Activated naive CD4-positive, alpha-beta T cell treated with anti-CD3 and anti-CD28 coated beads for 36 hours (primary cell): ENCODE measurements at regions not wholly inside any gene's neighbourhood (a gene's known extent, or its start where the extent isn't known, plus 50 kb on each side); places are given as distances from the start of the nearest gene placed in this dataset.
A peak's percentile ranks its signal among the peaks of the same experiment; 100 is the strongest.

Experiments used
- CTCF ChIA-PET: fragments of 350-600 bp; sonication (Branson Sonifier 250); formaldehyde crosslinking; loops from one replicate; lab custom pipeline; 2021; ENCODE audit warnings: antibody characterized with exemption; lab: Charles Lee
- DNase-seq: peaks from one replicate; pipeline ENCODE4 v3.0.0-alpha.2; 2020
- H3K27ac Mint-ChIP-seq: one replicate; pipeline ENCODE4 v1.8.0; 2021; ENCODE audit warnings: mild to moderate bottlenecking, mixed read lengths
- H3K27me3 Mint-ChIP-seq: one replicate; pipeline ENCODE4 v1.8.0; 2021; ENCODE audit warnings: low read depth, mixed read lengths
- H3K36me3 Mint-ChIP-seq: one replicate; pipeline ENCODE4 v1.8.0; 2021; ENCODE audit warnings: low read depth, mixed read lengths
- H3K4me1 Mint-ChIP-seq: one replicate; pipeline ENCODE4 v1.8.0; 2021; ENCODE audit warnings: low read depth, mixed read lengths
- H3K4me3 Mint-ChIP-seq: one replicate; pipeline ENCODE4 v1.8.0; 2021; ENCODE audit warnings: mild to moderate bottlenecking, moderate library complexity, mixed read lengths
- H3K9me3 Mint-ChIP-seq: one replicate; pipeline ENCODE4 v1.8.0; 2021; ENCODE audit warnings: mixed read lengths
- intact Hi-C: fragments of 100-400 bp; cut with micrococcal nuclease; formaldehyde crosslinking; loops from one replicate; pipeline ENCODE4 v1.15.1; 2023

- Mint-ChIP-seq H3K36me3 (no peaks in the 10 kb centered on the region), H3K27me3 (no peaks in the 10 kb centered on the region), H3K4me3 (no peak overlapping the region), H3K27ac (no peak overlapping the region), H3K4me1 (peaks cover 69% of the 10 kb centered on the region), H3K9me3 (no peaks in the 10 kb centered on the region)
- CTCF ChIA-PET = interaction anchor here (1.0 to 9.0 kb wide), 3 partner anchors 32 to 54 kb away, joined by 3 to 72 read pairs (median 4); no protein-coding TSS in a partner anchor
- intact Hi-C loops = loop anchor here (10.0 kb wide), 1 partner anchor 462 kb away; no protein-coding TSS in a partner anchor
- no peak for DNase-seq
These were observed 69.2 kb upstream of the DUSP22 start for GRCh38 chr6:223136-223535.

- H3K9me3 Mint-ChIP-seq = no peaks in the 10 kb centered on the region
- H3K27me3 Mint-ChIP-seq = no peaks in the 10 kb centered on the region
- intact Hi-C loops = loop anchor here (2.0 to 10.0 kb wide), 5 partner anchors 115 to 487 kb away; no protein-coding TSS in a partner anchor
- DNase-seq = peak; percentile 65
- CTCF ChIA-PET = interaction anchor here (4.9 to 9.0 kb wide), 2 partner anchors 8 to 33 kb away, joined by 25 to 72 read pairs; no protein-coding TSS in a partner anchor
- no peak overlapping the region for H3K27ac Mint-ChIP-seq
- H3K4me1 Mint-ChIP-seq = peaks cover 69% of the 10 kb centered on the region
- H3K36me3 Mint-ChIP-seq = no peaks in the 10 kb centered on the region
- H3K4me3 Mint-ChIP-seq = no peak overlapping the region
These were observed 68.5 kb upstream of the DUSP22 start for GRCh38 chr6:223763-224162.

GRCh38 chr6:224350-224749, 67.9 kb upstream of the DUSP22 start:
- Mint-ChIP-seq H3K27me3 (no peaks in the 10 kb centered on the region), H3K4me1 (peaks cover 70% of the 10 kb centered on the region), H3K36me3 (no peaks in the 10 kb centered on the region), H3K4me3 (no peak overlapping the region), H3K9me3 (no peaks in the 10 kb centered on the region), H3K27ac (peak overlapping the region; percentile 95)
- DNase-seq = no peak
- intact Hi-C loops = loop anchor here (2.0 to 10.0 kb wide), 5 partner anchors 114 to 486 kb away; no protein-coding TSS in a partner anchor
- CTCF ChIA-PET = interaction anchor here (0.8 to 9.0 kb wide), 4 partner anchors 8 to 61 kb away, joined by 3 to 72 read pairs (median 18); no protein-coding TSS in a partner anchor

DNA sequence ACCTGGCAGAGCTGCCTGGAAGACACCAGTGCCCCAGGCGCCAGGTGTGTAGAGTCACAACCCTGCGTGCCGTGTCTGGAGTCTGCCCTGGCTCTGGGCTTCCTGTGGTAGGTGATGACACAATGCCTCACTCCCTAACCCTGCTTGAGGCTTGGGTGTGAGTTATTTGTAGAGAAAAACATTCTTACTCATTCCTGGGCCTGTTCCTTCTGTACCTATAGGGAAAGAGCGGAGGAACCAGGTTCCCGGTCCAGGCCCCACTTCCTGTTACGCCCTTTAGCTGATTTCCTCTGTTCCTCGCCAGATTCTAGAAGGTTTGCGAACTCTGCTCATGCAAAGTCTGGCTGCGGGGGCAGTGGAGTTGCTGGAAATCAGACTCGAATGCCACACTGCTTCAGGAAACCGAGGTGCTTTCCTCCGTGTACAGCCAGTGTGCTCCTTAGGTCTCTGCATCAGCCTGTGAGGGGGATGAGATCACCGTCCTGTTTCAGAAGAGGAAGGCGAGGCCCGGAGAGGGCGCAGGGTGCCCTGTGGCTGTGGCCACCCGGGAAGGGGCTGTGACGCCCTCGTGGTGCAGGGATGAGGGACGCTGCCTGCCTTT, 67.1 kb upstream of the DUSP22 start:
- Mint-ChIP-seq H3K4me3 (peak overlapping the region; percentile 53), H3K27me3 (no peaks in the 10 kb centered on the region), H3K36me3 (no peaks in the 10 kb centered on the region), H3K9me3 (no peaks in the 10 kb centered on the region), H3K4me1 (peaks cover 69% of the 10 kb centered on the region), H3K27ac (peak overlapping the region; percentile 95)
- DNase-seq = peak; percentile 94
- CTCF ChIA-PET = interaction anchor here (0.8 to 9.0 kb wide), 8 partner anchors 9 to 166 kb away, joined by 3 to 72 read pairs (median 8); partner anchors contain the start of gene IRF4
- intact Hi-C loops = loop anchor here (1.0 to 10.0 kb wide), 14 partner anchors 10 to 486 kb away; no protein-coding TSS in a partner anchor

GRCh38 chr6:225907-226306, 66.4 kb upstream of the DUSP22 start:
- Mint-ChIP-seq H3K4me1 (peaks cover 68% of the 10 kb centered on the region), H3K27ac (peak overlapping the region; percentile 95), H3K36me3 (no peaks in the 10 kb centered on the region), H3K9me3 (no peaks in the 10 kb centered on the region), H3K4me3 (peak overlapping the region; percentile 53), H3K27me3 (no peaks in the 10 kb centered on the region)
- no peak for DNase-seq
- intact Hi-C loops = loop anchor here (1.0 to 10.0 kb wide), 14 partner anchors 10 to 485 kb away; no protein-coding TSS in a partner anchor
- CTCF ChIA-PET = interaction anchor here (1.0 to 9.0 kb wide), 8 partner anchors 10 to 365 kb away, joined by 4 to 72 read pairs (median 8); partner anchors contain the start of gene IRF4

DNA sequence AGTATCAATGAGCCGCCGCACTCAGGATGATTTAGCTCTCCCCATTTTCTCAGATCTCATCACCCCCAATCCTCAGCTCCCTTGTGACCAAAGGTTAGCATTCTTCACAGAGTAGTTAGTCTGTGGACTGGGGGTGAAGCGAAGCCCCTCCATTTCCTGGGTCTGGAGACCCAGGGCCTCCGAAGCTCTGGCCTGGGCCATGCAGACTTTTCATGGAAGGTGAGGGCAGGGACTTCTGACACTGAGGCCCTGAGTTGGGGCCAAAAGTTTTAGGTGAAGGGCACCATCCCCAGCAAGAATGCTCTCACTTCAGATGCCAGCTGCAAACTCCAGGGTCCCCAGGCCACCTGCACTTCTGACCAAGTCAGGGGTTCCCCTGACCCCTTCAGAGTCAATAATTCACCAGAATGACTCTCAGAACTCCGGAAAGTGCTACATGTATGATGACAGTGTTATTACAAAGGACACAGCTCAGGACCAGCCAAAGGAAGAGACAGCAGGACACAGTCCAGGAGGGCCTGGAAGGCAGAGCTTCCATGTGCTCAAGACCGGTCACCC, 65.7 kb upstream of the DUSP22 start:
- no peak for DNase-seq
- Mint-ChIP-seq H3K9me3 (no peaks in the 10 kb centered on the region), H3K27me3 (no peaks in the 10 kb centered on the region), H3K36me3 (no peaks in the 10 kb centered on the region), H3K4me1 (peaks cover 65% of the 10 kb centered on the region), H3K27ac (peak overlapping the region; percentile 95), H3K4me3 (no peak overlapping the region)
- intact Hi-C loops = loop anchor here (10.0 kb wide), 1 partner anchor 458 kb away; no protein-coding TSS in a partner anchor
- CTCF ChIA-PET = interaction anchor here (0.6 to 9.0 kb wide), 11 partner anchors 9 to 365 kb away, joined by 3 to 72 read pairs (median 5); partner anchors contain the start of gene IRF4

GRCh38 chr6:227074-227782, 65.1 kb upstream of the DUSP22 start:
- Mint-ChIP-seq H3K36me3 (no peaks in the 10 kb centered on the region), H3K27ac (peak overlapping the region; percentile 95), H3K9me3 (no peaks in the 10 kb centered on the region), H3K4me1 (peaks cover 65% of the 10 kb centered on the region), H3K4me3 (no peak overlapping the region), H3K27me3 (no peaks in the 10 kb centered on the region)
- CTCF ChIA-PET = interaction anchor here (0.6 to 9.0 kb wide), 8 partner anchors 11 to 364 kb away, joined by 3 to 72 read pairs (median 4); partner anchors contain the start of gene IRF4
- peak; percentile 60 for DNase-seq
- intact Hi-C loops = loop anchor here (10.0 kb wide), 1 partner anchor 458 kb away; no protein-coding TSS in a partner anchor

GRCh38 chr6:227812-228338, 64.4 kb upstream of the DUSP22 start:
- DNase-seq = no peak
- H3K36me3 Mint-ChIP-seq = no peaks in the 10 kb centered on the region
- no peaks in the 10 kb centered on the region for H3K9me3 Mint-ChIP-seq
- H3K4me3 Mint-ChIP-seq = no peak overlapping the region
- intact Hi-C loops = loop anchor here (10.0 kb wide), 1 partner anchor 457 kb away; no protein-coding TSS in a partner anchor
- peaks cover 62% of the 10 kb centered on the region for H3K4me1 Mint-ChIP-seq
- CTCF ChIA-PET = interaction anchor here (3.0 to 9.0 kb wide), 3 partner anchors 12 to 163 kb away, joined by 14 to 72 read pairs (median 25); partner anchors contain the start of gene IRF4
- H3K27ac Mint-ChIP-seq = no peak overlapping the region
- H3K27me3 Mint-ChIP-seq = no peaks in the 10 kb centered on the region

GRCh38 chr6:228881-229651, 63.2 kb upstream of the DUSP22 start:
- intact Hi-C loops = loop anchor here (10.0 kb wide), 1 partner anchor 456 kb away; no protein-coding TSS in a partner anchor
- no peaks in the 10 kb centered on the region for H3K9me3 Mint-ChIP-seq
- no peak overlapping the region for H3K4me3 Mint-ChIP-seq
- no peak overlapping the region for H3K27ac Mint-ChIP-seq
- no peaks in the 10 kb centered on the region for H3K27me3 Mint-ChIP-seq
- no peak for DNase-seq
- H3K36me3 Mint-ChIP-seq = no peaks in the 10 kb centered on the region
- CTCF ChIA-PET = interaction anchor here (0.6 kb wide), 1 partner anchor 457 kb away, joined by 3 read pairs; no protein-coding TSS in a partner anchor
- H3K4me1 Mint-ChIP-seq = peaks cover 51% of the 10 kb centered on the region

DNA sequence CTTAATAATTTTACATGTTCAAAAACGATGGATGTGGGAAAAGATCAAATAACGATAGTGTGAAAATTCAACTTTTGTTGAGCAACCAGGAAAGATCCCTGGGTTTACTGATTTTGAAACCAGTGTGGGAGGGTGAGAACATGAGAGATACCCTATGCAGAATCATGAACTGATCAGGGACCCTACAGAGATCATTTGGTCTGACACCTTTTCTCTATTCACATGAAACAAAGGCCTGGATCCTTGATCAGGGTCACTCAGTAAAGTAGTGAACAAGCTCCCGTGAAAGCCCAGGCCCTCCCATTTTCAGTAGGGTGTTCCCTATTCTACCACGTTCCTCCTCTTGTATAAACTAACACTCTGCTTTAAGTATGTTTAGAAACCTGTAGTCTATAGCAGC, 60.5 kb upstream of the DUSP22 start:
- H3K4me1 Mint-ChIP-seq = peaks cover 48% of the 10 kb centered on the region
- no peak overlapping the region for H3K27ac Mint-ChIP-seq
- H3K4me3 Mint-ChIP-seq = no peak overlapping the region
- intact Hi-C loops = no loop called here
- H3K27me3 Mint-ChIP-seq = no peaks in the 10 kb centered on the region
- CTCF ChIA-PET = interaction anchor here (2.1 kb wide), 1 partner anchor 42 kb away, joined by 4 read pairs; no protein-coding TSS in a partner anchor
- no peak for DNase-seq
- no peaks in the 10 kb centered on the region for H3K9me3 Mint-ChIP-seq
- H3K36me3 Mint-ChIP-seq = no peaks in the 10 kb centered on the region
